Spleen (tissue), 7 donors: ENCODE measurements at regions not wholly inside any gene's neighbourhood (a gene's known extent, or its start where the extent isn't known, plus 50 kb on each side); places are given as distances from the start of the nearest gene placed in this dataset.

Source experiments
- CTCF ChIP-seq, 11 experiments: fragments of 200-600 bp in 7 of 11; fragments of 450-650 bp in 4 of 11; sonication (generic) in 4 of 11; IDR thresholded peaks in 8 of 11; conservative IDR thresholded peaks in 3 of 11; 1 replicate in 7 of 11; 2 replicates in 4 of 11; pipeline versions ENCODE4 v1.4.0 to v1.8.0; 2016 to 2021; ENCODE audit warnings: antibody characterized with exemption in 11 of 11, inconsistent platforms in 4 of 11, mild to moderate bottlenecking in 1 of 11
- POLR2A ChIP-seq, 3 donors: fragments of 450-650 bp; IDR thresholded peaks; one replicate each; pipeline ENCODE4 v1.5.1; 2017; ENCODE audit warnings: antibody characterized with exemption in 3 of 3, mild to moderate bottlenecking in 1 of 3
- POLR2AphosphoS5 ChIP-seq, 3 donors: sonication (generic); formaldehyde crosslinking; IDR thresholded peaks; one replicate each; pipeline ENCODE4 v1.5.1; 2017; ENCODE audit warnings: antibody characterized with exemption in 3 of 3
- donor health status: DM: no; HTN: no; CAD: no; lungs with moderate emphysema.
- donor health status: DM: no; HTN: no; CAD: no.
- donor health status: DM: no; HTN: no; CAD: no.

GRCh38 chr14:65184032-65184764, 81.9 kb upstream of the MAX start:
- TF ChIP-seq CTCF (IDR thresholded peaks at IDR 0.05 in 8 of 11, conservative IDR thresholded peaks at IDR 0.05 in 3 of 11) (no peak), POLR2A (IDR thresholded peaks at IDR 0.05) (no peak), POLR2AphosphoS5 (IDR thresholded peaks at IDR 0.05) (no peak)
